ENCODE measurements at regions not wholly inside any gene's neighbourhood (a gene's known extent, or its start where the extent isn't known, plus 50 kb on each side); places are given as distances from the start of the nearest gene placed in this dataset.

- Histone ChIP-seq H3K9ac (ENCODE audit: insufficient read length, low read depth) (no peak overlapping the region), H3K9me3 (ENCODE audit: insufficient read depth, low read length) (no peaks in the 10 kb centered on the region), H3K4me1 (ENCODE audit: insufficient read depth, insufficient read length) (no peaks in the 10 kb centered on the region), H3K27me3 (ENCODE audit: insufficient read depth, insufficient read length) (no peaks in the 10 kb centered on the region), H3K36me3 (ENCODE audit: insufficient read depth, insufficient read length, low read length) (no peaks in the 10 kb centered on the region), H3K4me3 (ENCODE audit: insufficient read length, low read depth) (no peak overlapping the region)
- no peak for DNase-seq (ENCODE audit: low read depth, low spot score)
- no peak for TF ChIP-seq ZNF274 (IDR thresholded peaks at IDR 0.05; ENCODE audit: low read depth, low read length)
- TF ChIP-seq YY1 (IDR thresholded peaks at IDR 0.05; ENCODE audit: insufficient read depth, insufficient read length), result no peak
- no peak for TF ChIP-seq SUZ12 (IDR thresholded peaks at IDR 0.05; ENCODE audit: extremely low read depth, insufficient read depth, insufficient read length)
These were observed 1303.9 kb downstream of the EFNB2 start for GRCh38 chr13:105231579-105231978.

- no peak overlapping the region for H3K4me3 ChIP-seq (ENCODE audit: insufficient read length, low read depth)
- no peaks in the 10 kb centered on the region for H3K36me3 ChIP-seq (ENCODE audit: insufficient read depth, insufficient read length, low read length)
- H3K9me3 ChIP-seq (ENCODE audit: insufficient read depth, low read length), result no peaks in the 10 kb centered on the region
- no peak for TF ChIP-seq SUZ12 (IDR thresholded peaks at IDR 0.05; ENCODE audit: extremely low read depth, insufficient read depth, insufficient read length)
- no peak for TF ChIP-seq ZNF274 (IDR thresholded peaks at IDR 0.05; ENCODE audit: low read depth, low read length)
- no peak for TF ChIP-seq YY1 (IDR thresholded peaks at IDR 0.05; ENCODE audit: insufficient read depth, insufficient read length)
- H3K9ac ChIP-seq (ENCODE audit: insufficient read length, low read depth), result no peak overlapping the region
- DNase-seq (ENCODE audit: low read depth, low spot score), result no peak
- H3K27me3 ChIP-seq (ENCODE audit: insufficient read depth, insufficient read length), result no peaks in the 10 kb centered on the region
- no peaks in the 10 kb centered on the region for H3K4me1 ChIP-seq (ENCODE audit: insufficient read depth, insufficient read length)
These were observed 1314.6 kb downstream of the EFNB2 start for GRCh38 chr13:105220881-105221280.

GRCh38 chr13:105220063-105220462 is 1315.4 kb downstream of the EFNB2 start:
- no peaks in the 10 kb centered on the region for H3K27me3 ChIP-seq (ENCODE audit: insufficient read depth, insufficient read length)
- no peaks in the 10 kb centered on the region for H3K4me1 ChIP-seq (ENCODE audit: insufficient read depth, insufficient read length)
- no peak overlapping the region for H3K9ac ChIP-seq (ENCODE audit: insufficient read length, low read depth)
- DNase-seq (ENCODE audit: low read depth, low spot score), result no peak
- no peak overlapping the region for H3K4me3 ChIP-seq (ENCODE audit: insufficient read length, low read depth)
- H3K36me3 ChIP-seq (ENCODE audit: insufficient read depth, insufficient read length, low read length), result no peaks in the 10 kb centered on the region
- H3K9me3 ChIP-seq (ENCODE audit: insufficient read depth, low read length), result no peaks in the 10 kb centered on the region
- TF ChIP-seq ZNF274 (IDR thresholded peaks at IDR 0.05; ENCODE audit: low read depth, low read length) (no peak), YY1 (IDR thresholded peaks at IDR 0.05; ENCODE audit: insufficient read depth, insufficient read length) (no peak), SUZ12 (IDR thresholded peaks at IDR 0.05; ENCODE audit: extremely low read depth, insufficient read depth, insufficient read length) (no peak)

- TF ChIP-seq SUZ12 (IDR thresholded peaks at IDR 0.05; ENCODE audit: extremely low read depth, insufficient read depth, insufficient read length) (no peak), YY1 (IDR thresholded peaks at IDR 0.05; ENCODE audit: insufficient read depth, insufficient read length) (no peak), ZNF274 (IDR thresholded peaks at IDR 0.05; ENCODE audit: low read depth, low read length) (no peak)
- Histone ChIP-seq H3K9me3 (ENCODE audit: insufficient read depth, low read length) (no peaks in the 10 kb centered on the region), H3K9ac (ENCODE audit: insufficient read length, low read depth) (no peak overlapping the region), H3K36me3 (ENCODE audit: insufficient read depth, insufficient read length, low read length) (no peaks in the 10 kb centered on the region), H3K4me3 (ENCODE audit: insufficient read length, low read depth) (no peak overlapping the region), H3K27me3 (ENCODE audit: insufficient read depth, insufficient read length) (no peaks in the 10 kb centered on the region), H3K4me1 (ENCODE audit: insufficient read depth, insufficient read length) (no peaks in the 10 kb centered on the region)
- no peak for DNase-seq (ENCODE audit: low read depth, low spot score)
These were observed 1315.8 kb downstream of the EFNB2 start for GRCh38 chr13:105219651-105220050.

- no peak overlapping the region for H3K9ac ChIP-seq (ENCODE audit: insufficient read length, low read depth)
- no peak for DNase-seq (ENCODE audit: low read depth, low spot score)
These were observed 1322.0 kb downstream of the EFNB2 start for GRCh38 chr13:105213512-105213911.

GRCh38 chr13:105207572-105208293 is 1327.7 kb downstream of the EFNB2 start:
- no peak for DNase-seq (ENCODE audit: low read depth, low spot score)
- no peak overlapping the region for H3K4me3 ChIP-seq (ENCODE audit: insufficient read length, low read depth)
- no peaks in the 10 kb centered on the region for H3K4me1 ChIP-seq (ENCODE audit: insufficient read depth, insufficient read length)
- TF ChIP-seq ZNF274 (IDR thresholded peaks at IDR 0.05; ENCODE audit: low read depth, low read length), result no peak
- TF ChIP-seq SUZ12 (IDR thresholded peaks at IDR 0.05; ENCODE audit: extremely low read depth, insufficient read depth, insufficient read length), result no peak
- TF ChIP-seq YY1 (IDR thresholded peaks at IDR 0.05; ENCODE audit: insufficient read depth, insufficient read length), result no peak
- no peaks in the 10 kb centered on the region for H3K9me3 ChIP-seq (ENCODE audit: insufficient read depth, low read length)
- H3K36me3 ChIP-seq (ENCODE audit: insufficient read depth, insufficient read length, low read length), result no peaks in the 10 kb centered on the region
- no peaks in the 10 kb centered on the region for H3K27me3 ChIP-seq (ENCODE audit: insufficient read depth, insufficient read length)
- no peak overlapping the region for H3K9ac ChIP-seq (ENCODE audit: insufficient read length, low read depth)

More at GRCh38 chr13:105213512-105213911, 1322.0 kb downstream of the EFNB2 start:
- Histone ChIP-seq H3K36me3 (ENCODE audit: insufficient read depth, insufficient read length, low read length) (no peaks in the 10 kb centered on the region), H3K9me3 (ENCODE audit: insufficient read depth, low read length) (no peaks in the 10 kb centered on the region), H3K27me3 (ENCODE audit: insufficient read depth, insufficient read length) (no peaks in the 10 kb centered on the region), H3K4me3 (ENCODE audit: insufficient read length, low read depth) (no peak overlapping the region), H3K4me1 (ENCODE audit: insufficient read depth, insufficient read length) (no peaks in the 10 kb centered on the region)
- TF ChIP-seq SUZ12 (IDR thresholded peaks at IDR 0.05; ENCODE audit: extremely low read depth, insufficient read depth, insufficient read length), result no peak
- TF ChIP-seq YY1 (IDR thresholded peaks at IDR 0.05; ENCODE audit: insufficient read depth, insufficient read length), result no peak
- no peak for TF ChIP-seq ZNF274 (IDR thresholded peaks at IDR 0.05; ENCODE audit: low read depth, low read length)

- Histone ChIP-seq H3K4me3 (ENCODE audit: insufficient read length, low read depth) (no peak overlapping the region), H3K36me3 (ENCODE audit: insufficient read depth, insufficient read length, low read length) (no peaks in the 10 kb centered on the region), H3K4me1 (ENCODE audit: insufficient read depth, insufficient read length) (no peaks in the 10 kb centered on the region), H3K9me3 (ENCODE audit: insufficient read depth, low read length) (no peaks in the 10 kb centered on the region), H3K9ac (ENCODE audit: insufficient read length, low read depth) (no peak overlapping the region), H3K27me3 (ENCODE audit: insufficient read depth, insufficient read length) (no peaks in the 10 kb centered on the region)
- TF ChIP-seq YY1 (IDR thresholded peaks at IDR 0.05; ENCODE audit: insufficient read depth, insufficient read length) (no peak), ZNF274 (IDR thresholded peaks at IDR 0.05; ENCODE audit: low read depth, low read length) (no peak), SUZ12 (IDR thresholded peaks at IDR 0.05; ENCODE audit: extremely low read depth, insufficient read depth, insufficient read length) (no peak)
- no peak for DNase-seq (ENCODE audit: low read depth, low spot score)
These were observed 1333.1 kb downstream of the EFNB2 start for GRCh38 chr13:105202354-105202753.
